C4-2B (cell line): ENCODE measurements at regions not wholly inside any gene's neighbourhood (a gene's known extent, or its start where the extent isn't known, plus 50 kb on each side); places are given as distances from the start of the nearest gene placed in this dataset.

ENCODE experiments used
- H3K27ac ChIP-seq: fragments of 450-650 bp; 2 replicates; pipeline ENCODE4 v1.5.1; 2017
- CTCF ChIP-seq: fragments of 450-650 bp; conservative IDR thresholded peaks from 2 replicates; pipeline ENCODE4 v1.5.1; 2017; ENCODE audit warnings: mild to moderate bottlenecking
- ZFX ChIP-seq: fragments of 450-650 bp; IDR thresholded peaks from 2 replicates; pipeline ENCODE4 v1.6.1; 2017

GRCh38 chr3:152718810-152719209 lies 116.1 kb upstream of the P2RY1 start:
- TF ChIP-seq ZFX: no peak
- TF ChIP-seq CTCF: no peak
- H3K27ac ChIP-seq: no peak overlapping the region

- TF ChIP-seq ZFX (no peak), CTCF (no peak)
- H3K27ac ChIP-seq: no peak overlapping the region
These were observed 115.7 kb upstream of the P2RY1 start for GRCh38 chr3:152719264-152719663.

- TF ChIP-seq CTCF (no peak), ZFX (no peak)
These were observed 113.8 kb upstream of the P2RY1 start for GRCh38 chr3:152720951-152721718.

GRCh38 chr3:152724270-152724669 lies 110.7 kb upstream of the P2RY1 start:
- H3K27ac ChIP-seq: no peak overlapping the region
- TF ChIP-seq ZFX (no peak), CTCF (no peak)

More at GRCh38 chr3:152720951-152721718, 113.8 kb upstream of the P2RY1 start:
- no peak overlapping the region for H3K27ac ChIP-seq

GRCh38 chr3:152728231-152728980 lies 106.5 kb upstream of the P2RY1 start:
- TF ChIP-seq ZFX (no peak), CTCF (no peak)
- H3K27ac ChIP-seq: no peak overlapping the region

- H3K27ac ChIP-seq: no peak overlapping the region
- TF ChIP-seq CTCF: no peak
- no peak for TF ChIP-seq ZFX
These were observed 105.0 kb upstream of the P2RY1 start for GRCh38 chr3:152729906-152730305.

GRCh38 chr3:152731511-152731910 lies 103.4 kb upstream of the P2RY1 start:
- TF ChIP-seq CTCF (no peak), ZFX (no peak)
- H3K27ac ChIP-seq: no peak overlapping the region
